Esophagus squamous epithelium (tissue), 4 donors: ENCODE measurements at regions not wholly inside any gene's neighbourhood (a gene's known extent, or its start where the extent isn't known, plus 50 kb on each side); places are given as distances from the start of the nearest gene placed in this dataset.

Experiments
- POLR2A ChIP-seq, 4 donors: fragments of 450-650 bp; IDR thresholded peaks; one replicate each; pipeline ENCODE4 v1.6.1; 2017; ENCODE audit warnings: antibody characterized with exemption in 4 of 4, mild to moderate bottlenecking in 4 of 4, moderate library complexity in 3 of 4
- TF ChIP-seq, protein P1 (sequence below), 6 experiments: fragments of 450-650 bp in 4 of 6; fragments of 200-600 bp in 2 of 6; sonication (generic) in 2 of 6; IDR thresholded peaks; one replicate each; pipeline ENCODE4 v1.5.1; 2016 to 2019; ENCODE audit warnings: antibody characterized with exemption in 6 of 6, mild to moderate bottlenecking in 4 of 6, moderate library complexity in 4 of 6

GRCh38 chr7:131224996-131225395 is 102.7 kb upstream of the MKLN1 start:
- TF ChIP-seq, protein P1, sequence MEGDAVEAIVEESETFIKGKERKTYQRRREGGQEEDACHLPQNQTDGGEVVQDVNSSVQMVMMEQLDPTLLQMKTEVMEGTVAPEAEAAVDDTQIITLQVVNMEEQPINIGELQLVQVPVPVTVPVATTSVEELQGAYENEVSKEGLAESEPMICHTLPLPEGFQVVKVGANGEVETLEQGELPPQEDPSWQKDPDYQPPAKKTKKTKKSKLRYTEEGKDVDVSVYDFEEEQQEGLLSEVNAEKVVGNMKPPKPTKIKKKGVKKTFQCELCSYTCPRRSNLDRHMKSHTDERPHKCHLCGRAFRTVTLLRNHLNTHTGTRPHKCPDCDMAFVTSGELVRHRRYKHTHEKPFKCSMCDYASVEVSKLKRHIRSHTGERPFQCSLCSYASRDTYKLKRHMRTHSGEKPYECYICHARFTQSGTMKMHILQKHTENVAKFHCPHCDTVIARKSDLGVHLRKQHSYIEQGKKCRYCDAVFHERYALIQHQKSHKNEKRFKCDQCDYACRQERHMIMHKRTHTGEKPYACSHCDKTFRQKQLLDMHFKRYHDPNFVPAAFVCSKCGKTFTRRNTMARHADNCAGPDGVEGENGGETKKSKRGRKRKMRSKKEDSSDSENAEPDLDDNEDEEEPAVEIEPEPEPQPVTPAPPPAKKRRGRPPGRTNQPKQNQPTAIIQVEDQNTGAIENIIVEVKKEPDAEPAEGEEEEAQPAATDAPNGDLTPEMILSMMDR (IDR thresholded peaks at IDR 0.05), result no peak
- TF ChIP-seq POLR2A (IDR thresholded peaks at IDR 0.05), result no peak
